ENCODE measurements at regions not wholly inside any gene's neighbourhood (a gene's known extent, or its start where the extent isn't known, plus 50 kb on each side); places are given as distances from the start of the nearest gene placed in this dataset.
A peak's percentile ranks its signal among the peaks of the same experiment; 100 is the strongest.

GRCh38 chr14:71748196-71748595, 184.0 kb upstream of the RGS6 start (continued):
- TF ChIP-seq REST (IDR thresholded peaks at IDR 0.05; ENCODE audit: borderline replicate concordance) (no peak), REST (CRISPR knock-in tag; IDR thresholded peaks at IDR 0.05; ENCODE audit: low read depth) (no peak), MCM7 (IDR thresholded peaks at IDR 0.05) (no peak), PTBP1 (IDR thresholded peaks at IDR 0.05; ENCODE audit: low read depth, low read length) (no peak), JUND (IDR thresholded peaks at IDR 0.05; ENCODE audit: borderline replicate concordance, low read depth, low read length) (0 out of 2 replicates have a peak, but pooled peaks have one; percentile 9), JUND (tag; IDR thresholded peaks at IDR 0.05; ENCODE audit: borderline replicate concordance, low read depth, low read length) (no peak), FOSL1 (tag; conservative IDR thresholded peaks at IDR 0.05) (peak; percentile 39; the same call in 1 of the 2 replicates), EHMT2 (IDR thresholded peaks at IDR 0.05) (no peak), CTCF (IDR thresholded peaks at IDR 0.05 in 2 of 3, conservative IDR thresholded peaks at IDR 0.05 in 1 of 3; ENCODE audit: insufficient read depth in 2 of 3, low read depth in 1 of 3, low read length in 3 of 3) (no peak), FIP1L1 (IDR thresholded peaks at IDR 0.05; ENCODE audit: low read depth, low read length, poor library complexity, severe bottlenecking) (no peak), CBFA2T3 (IDR thresholded peaks at IDR 0.05) (peak; percentile 86), DIDO1 (tag; IDR thresholded peaks at IDR 0.05; ENCODE audit: low read depth) (no peak)
- TF ChIP-seq, protein P1, sequence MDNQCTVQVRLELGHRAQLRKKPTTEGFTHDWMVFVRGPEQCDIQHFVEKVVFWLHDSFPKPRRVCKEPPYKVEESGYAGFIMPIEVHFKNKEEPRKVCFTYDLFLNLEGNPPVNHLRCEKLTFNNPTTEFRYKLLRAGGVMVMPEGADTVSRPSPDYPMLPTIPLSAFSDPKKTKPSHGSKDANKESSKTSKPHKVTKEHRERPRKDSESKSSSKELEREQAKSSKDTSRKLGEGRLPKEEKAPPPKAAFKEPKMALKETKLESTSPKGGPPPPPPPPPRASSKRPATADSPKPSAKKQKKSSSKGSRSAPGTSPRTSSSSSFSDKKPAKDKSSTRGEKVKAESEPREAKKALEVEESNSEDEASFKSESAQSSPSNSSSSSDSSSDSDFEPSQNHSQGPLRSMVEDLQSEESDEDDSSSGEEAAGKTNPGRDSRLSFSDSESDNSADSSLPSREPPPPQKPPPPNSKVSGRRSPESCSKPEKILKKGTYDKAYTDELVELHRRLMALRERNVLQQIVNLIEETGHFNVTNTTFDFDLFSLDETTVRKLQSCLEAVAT (IDR thresholded peaks at IDR 0.05), result no peak

All from K562 (cell line).